Myocyte (in vitro differentiated cells): ENCODE measurements at regions not wholly inside any gene's neighbourhood (a gene's known extent, or its start where the extent isn't known, plus 50 kb on each side); places are given as distances from the start of the nearest gene placed in this dataset.
"Not testable (repeated sequence)": the region's sequence is repeated elsewhere in the genome, so short reads cannot be mapped to it uniquely, and the experiment has no call there.

Experiments
- DNase-seq: peaks from one replicate; pipeline ENCODE4 v3.0.0-alpha.2; 2012; ENCODE audit warnings: low read depth

DNA sequence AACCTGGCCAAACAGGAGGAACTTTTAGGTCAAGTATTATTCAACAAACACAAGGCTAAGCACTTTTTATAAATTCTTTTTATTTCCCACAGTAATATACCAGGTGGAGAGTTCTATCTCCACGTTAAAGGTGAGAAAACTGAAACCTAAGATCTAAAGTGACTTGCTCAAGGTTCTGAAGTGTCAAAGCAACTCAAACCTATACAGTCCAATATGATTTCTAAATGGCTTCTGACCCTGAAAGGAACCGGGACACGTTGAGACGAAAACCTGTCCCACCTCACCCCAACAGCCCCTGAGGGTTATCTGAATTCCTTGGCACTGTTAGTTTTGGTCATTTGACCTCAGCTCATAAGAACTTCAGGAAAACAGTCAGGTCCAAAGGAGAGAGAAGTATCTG, 814.5 kb upstream of the LRATD1 start:
- DNase-seq: no peak

- peak; percentile 2 for DNase-seq
Measured at GRCh38 chr2:13819896-13820295, 812.6 kb upstream of the LRATD1 start.

DNA sequence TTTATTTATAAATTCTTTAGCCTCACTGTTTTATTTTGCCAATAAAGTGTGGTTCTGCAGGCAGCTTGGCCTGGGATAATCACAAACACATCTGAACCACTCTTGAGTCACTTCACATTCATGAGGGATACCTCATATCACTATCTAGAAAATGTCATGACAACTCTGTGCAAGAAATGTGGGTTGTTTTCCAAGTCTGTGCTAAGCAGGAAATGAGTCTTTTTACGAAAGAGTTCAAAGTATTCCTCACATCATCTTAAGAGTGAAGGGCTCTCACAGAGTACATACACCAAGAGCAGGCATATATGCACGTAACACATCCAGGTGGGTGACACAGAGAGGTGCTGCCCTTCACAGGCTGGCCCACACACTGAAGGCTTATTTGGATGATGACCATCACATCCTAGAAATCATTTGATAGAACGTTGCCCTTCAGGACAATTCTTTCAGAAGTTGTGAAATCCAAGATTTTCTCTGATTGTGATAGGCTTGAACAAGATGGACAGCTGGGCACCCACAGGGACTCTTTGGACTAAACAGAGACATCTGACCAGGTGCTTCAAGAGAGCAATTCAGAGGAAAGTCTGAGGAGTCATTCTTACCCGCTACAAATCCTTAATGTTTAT, 811.1 kb upstream of the LRATD1 start:
- DNase-seq: no peak

DNA sequence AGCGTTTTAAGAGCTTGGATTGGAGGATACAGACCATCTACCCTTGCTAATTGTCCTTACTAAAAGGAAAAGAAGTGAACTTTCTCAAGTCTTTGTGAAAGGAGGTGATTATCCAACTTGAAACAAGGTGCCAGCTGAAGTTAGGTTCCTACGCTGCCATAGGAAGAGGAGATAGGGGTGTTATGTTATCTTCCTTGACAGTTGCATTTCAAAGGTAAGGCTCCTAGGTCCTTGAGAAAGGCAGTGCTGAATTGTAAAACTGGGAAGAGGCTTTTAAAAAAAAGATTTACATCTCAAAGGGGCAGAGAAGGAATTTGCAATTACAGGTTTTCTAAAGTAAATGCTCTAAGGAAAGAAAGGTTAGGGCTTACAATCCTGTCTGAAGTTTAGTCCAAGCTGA, 810.2 kb upstream of the LRATD1 start:
- DNase-seq: no peak

- DNase-seq: no peak
Measured at GRCh38 chr2:13826314-13826853, 806.1 kb upstream of the LRATD1 start.

DNA sequence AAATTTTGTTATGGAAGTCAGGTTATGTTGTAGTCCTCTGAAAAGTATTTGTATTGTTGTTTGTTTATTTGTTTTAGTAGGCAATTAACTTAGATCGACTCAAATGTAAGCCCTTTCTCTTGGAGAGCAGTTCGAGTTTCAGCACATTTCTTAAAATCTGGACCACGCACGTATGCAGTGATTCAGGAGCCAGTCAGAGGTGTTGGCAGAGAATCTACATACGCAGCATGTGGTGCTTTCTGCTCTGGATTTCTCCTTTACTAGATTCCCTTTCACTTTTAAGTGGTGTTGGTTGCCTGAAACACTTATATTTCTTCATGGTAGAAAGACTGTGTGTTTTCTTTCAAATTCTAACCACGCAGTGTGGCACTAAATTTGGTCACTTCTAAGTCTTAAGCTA, 773.9 kb upstream of the LRATD1 start:
- no peak for DNase-seq

DNA sequence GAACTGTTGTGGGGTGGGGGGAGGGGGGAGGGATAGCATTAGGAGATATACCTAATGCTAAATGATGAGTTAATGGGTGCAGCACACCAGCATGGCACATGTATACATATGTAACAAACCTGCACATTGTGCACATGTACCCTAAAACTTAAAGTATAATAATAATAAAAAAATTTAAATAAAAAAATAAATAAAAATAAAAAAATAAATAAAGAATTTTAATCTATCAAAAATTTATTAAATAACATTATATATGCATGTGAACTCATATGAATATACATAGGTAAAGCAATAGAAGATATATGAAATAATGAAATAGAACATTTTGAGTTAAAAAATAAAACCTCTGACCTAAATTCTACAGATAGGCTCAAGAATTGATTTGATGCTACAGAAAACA, 764.2 kb upstream of the LRATD1 start:
- DNase-seq: not testable (repeated sequence)

DNA sequence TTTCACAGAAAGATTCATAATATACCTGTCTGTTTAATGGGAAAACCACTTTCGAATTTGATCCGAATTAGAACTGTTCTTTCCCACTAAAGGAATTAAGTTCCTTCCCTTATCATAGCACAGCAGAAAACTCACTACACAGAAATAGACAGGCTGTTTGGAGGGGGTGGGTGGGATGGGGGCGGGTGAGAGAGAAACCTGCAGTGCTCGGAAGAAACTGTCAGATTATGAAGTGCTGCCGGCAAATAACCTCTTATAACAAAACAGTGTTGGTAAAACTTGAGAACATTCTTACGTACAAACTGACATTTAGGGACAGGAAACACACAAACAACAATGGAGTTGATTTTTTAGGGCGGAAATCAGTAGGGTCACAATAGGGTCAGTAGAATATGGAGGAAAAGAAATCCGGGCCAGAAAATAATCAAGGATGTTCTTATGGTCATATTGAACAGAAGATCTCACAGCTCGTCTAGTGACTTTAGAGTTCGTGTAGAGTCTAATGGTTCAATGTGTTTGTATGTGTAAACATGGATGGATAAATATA, 756.0 kb upstream of the LRATD1 start:
- no peak for DNase-seq

GRCh38 chr2:13877571-13877970, 754.9 kb upstream of the LRATD1 start:
- DNase-seq: no peak

DNA sequence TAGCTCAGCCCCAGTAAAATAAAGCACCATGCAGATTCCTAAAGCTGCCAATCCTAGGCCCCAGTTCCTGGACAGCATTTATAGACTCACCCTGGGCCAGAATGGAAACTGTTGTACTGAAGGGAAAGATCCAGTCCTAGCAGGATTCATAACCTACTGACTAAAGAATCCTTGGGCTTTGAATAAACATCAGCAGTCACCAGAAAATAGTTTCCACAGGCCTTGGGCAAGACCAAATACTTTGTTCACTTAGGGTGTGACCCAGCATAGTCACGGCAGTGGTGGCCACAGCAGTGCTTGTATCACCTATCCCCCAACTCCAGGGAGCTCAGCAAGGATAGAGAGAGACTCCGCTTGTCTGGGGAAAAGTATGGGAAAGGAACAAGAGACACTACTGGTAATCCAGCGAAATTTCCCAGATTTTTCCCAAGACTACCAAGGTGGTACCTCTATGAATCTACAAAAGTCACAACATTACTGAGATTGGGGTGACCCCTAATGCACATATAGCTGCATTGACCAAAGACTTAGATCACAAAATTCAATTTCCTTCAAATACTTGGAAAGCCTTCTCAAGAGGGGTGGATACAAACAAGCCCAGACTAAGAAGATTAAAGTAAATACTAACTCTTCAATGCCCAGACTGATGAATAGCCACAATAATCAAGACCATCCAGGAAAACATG, 748.1 kb upstream of the LRATD1 start:
- peak; percentile 1 for DNase-seq

DNA sequence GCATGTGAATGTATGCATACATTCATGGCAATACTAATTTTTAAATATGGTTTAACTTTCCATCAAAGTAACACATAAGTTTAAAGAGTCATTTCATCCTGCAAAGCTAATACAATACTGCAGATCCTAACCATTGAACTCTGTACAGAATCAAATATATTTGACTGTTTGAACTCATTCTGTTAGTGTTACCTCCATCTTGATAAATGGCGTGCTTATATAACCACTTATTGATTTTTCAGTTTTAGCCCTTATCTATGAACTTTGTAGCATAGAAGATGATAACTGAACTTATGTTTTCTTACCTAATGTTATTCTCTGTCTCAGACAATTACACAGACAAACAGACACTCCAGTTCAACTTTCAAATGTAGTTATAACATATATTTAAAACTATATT, 731.0 kb upstream of the LRATD1 start:
- DNase-seq: no peak

GRCh38 chr2:13905831-13906230, 726.7 kb upstream of the LRATD1 start:
- no peak for DNase-seq

DNA sequence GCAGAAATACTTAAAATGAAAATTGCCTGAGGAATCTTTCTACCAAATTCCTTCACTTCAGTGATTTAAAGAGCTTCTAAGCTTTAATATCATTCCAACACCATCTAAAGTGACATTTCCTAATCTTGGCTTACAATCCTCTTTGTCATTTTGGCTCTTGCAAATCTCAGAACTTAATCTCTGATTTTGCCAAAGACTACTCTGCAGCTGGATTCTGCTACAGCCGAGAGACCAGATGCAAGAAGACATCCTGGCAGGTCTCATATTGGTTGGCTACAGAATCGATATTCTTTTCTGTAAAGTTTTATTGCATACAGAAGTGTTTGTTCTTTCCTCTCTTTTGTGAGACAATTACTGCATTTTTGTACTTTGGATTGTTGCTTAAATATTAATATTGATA, 716.5 kb upstream of the LRATD1 start:
- DNase-seq: no peak

DNA sequence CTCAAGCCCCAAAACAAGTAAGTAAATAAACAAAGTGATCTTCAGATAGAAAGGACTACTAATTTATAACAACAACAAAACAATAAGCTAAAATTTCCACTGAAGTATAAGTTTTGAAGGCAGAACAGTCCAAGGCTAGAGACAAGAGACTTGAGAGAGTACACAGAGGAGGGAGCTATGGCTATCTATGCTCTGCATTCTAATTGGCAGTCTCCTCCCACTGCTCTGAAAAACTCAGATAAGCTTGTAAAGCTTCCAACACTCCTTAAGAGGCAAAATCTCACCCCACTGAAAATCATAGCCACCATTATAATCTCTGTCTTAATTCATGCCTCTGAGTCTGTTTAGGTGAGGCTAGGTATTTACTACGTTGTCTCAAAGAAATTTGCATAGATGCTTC, 714.6 kb upstream of the LRATD1 start:
- no peak for DNase-seq

GRCh38 chr2:13919981-13920382, 712.5 kb upstream of the LRATD1 start:
- DNase-seq: no peak

DNA sequence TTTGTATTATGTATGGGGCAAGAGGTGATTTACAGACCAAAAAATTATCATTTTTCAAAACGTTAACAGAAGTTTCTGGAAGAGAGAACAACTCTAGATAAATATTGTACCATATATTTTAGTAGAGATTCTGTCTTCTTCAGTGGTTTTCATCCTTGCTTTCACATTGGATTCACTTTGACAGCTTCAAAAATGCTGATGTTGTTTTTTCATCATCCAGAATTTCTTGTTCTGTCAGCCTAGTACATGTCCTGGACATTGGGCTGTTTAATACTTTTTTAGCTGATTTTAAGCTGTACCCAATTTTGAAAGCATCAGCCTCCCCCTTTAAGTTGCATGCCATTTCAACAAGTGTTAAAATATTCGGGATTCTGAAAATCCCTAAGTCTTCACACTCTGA, 711.3 kb upstream of the LRATD1 start:
- no peak for DNase-seq

DNA sequence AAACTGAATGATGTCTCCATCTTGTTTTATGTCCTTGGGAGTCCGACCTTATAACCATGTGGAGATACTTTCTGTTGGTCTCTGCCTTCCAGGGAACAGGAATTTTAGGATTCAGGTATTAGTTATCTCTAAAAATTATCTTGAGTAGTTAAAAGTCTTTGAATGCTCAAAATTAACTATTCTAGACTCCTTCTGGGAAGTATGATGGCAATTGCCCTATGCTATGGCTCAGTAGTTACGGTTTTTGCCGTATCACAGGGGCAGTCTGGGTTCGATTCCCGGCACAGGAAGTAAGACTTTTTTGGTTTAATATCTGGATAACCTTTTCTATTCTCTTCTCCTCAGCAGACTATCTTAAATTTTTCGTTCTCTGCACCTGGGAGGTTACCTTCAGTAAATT, 708.7 kb upstream of the LRATD1 start:
- no peak for DNase-seq

- no peak for DNase-seq
Measured at GRCh38 chr2:13942111-13942510, 690.4 kb upstream of the LRATD1 start.

- no peak for DNase-seq
Measured at GRCh38 chr2:13950761-13951160, 681.8 kb upstream of the LRATD1 start.

GRCh38 chr2:13968811-13969210, 663.7 kb upstream of the LRATD1 start:
- no peak for DNase-seq

DNA sequence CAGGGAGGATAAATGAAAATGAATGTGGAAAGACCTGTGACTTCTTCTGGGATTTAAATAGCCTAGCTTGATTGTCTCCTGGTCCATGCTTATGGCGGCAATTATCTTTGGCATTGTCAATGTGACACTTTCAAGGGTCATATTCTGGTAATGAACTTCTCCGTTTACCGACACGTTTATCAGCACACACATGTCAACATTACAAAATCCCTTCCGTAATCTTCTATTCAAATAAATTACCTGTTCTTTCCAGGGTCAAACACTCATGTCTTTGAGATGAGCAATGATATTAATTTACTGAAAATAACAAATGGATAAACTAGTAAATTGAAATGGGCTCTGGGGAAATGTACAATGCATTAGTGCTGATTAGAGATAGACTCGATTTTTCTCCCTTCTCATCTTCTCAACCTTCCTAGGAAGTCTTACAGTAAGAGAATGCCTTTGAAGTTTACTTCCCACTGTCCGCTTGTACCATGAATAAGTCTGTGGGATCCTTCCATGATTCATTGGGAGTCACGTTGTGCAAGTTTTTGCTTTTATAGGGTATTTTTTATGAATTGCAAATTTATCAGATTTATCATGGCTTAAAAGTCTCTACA, 646.3 kb upstream of the LRATD1 start:
- no peak for DNase-seq

DNA sequence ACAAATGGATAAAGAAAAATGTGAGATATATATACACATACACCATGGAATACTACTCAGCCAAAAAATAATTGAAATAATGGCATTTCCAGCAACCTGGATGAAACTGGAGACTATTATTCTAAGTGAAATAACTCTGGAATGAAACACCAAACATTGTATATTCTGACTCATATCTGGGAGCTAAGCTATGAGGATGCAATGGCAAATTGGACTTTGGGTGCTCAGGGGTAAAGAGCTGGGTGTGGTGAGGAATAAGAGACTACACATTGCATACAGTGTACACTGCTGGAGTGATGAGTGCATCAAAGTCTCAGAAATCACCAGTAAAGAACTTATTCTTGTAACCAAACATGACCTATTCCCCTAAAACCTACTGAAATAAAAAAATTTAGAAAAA, 636.0 kb upstream of the LRATD1 start:
- no peak for DNase-seq
